GM06990 (cell line): ENCODE measurements at regions not wholly inside any gene's neighbourhood (a gene's known extent, or its start where the extent isn't known, plus 50 kb on each side); places are given as distances from the start of the nearest gene placed in this dataset.

Experiments
- DNase-seq: peaks from one replicate; pipeline ENCODE4 v3.0.0-alpha.2; 2011; ENCODE audit not compliant: insufficient read length; ENCODE audit errors: extremely low read depth
- H3K27me3 ChIP-seq: replicated peaks from 2 replicates; pipeline ENCODE4 v1.6.0; 2011; ENCODE audit warnings: low read length; ENCODE audit not compliant: control insufficient read depth, insufficient read depth
- H3K36me3 ChIP-seq: 2 replicates; pipeline ENCODE4 v1.5.1; 2011; ENCODE audit warnings: low read length; ENCODE audit not compliant: control insufficient read depth, insufficient read depth
- H3K4me3 ChIP-seq: replicated peaks from 2 replicates; pipeline ENCODE4 v1.5.1; 2011; ENCODE audit warnings: low read depth, mild to moderate bottlenecking, control low read depth, low read length
- CTCF ChIP-seq: IDR thresholded peaks from 2 replicates; pipeline ENCODE4 v1.5.1; 2011; ENCODE audit warnings: low read length, control low read depth, mild to moderate bottlenecking, inconsistent platforms; ENCODE audit not compliant: insufficient read depth, poor library complexity, severe bottlenecking

- no peak for TF ChIP-seq CTCF
- no peaks in the 10 kb centered on the region for H3K27me3 ChIP-seq
- no peaks in the 10 kb centered on the region for H3K36me3 ChIP-seq
- no peak overlapping the region for H3K4me3 ChIP-seq
- no peak for DNase-seq
Observed at GRCh38 chr4:185936650-185937376, 124.8 kb upstream of the SORBS2 start.

GRCh38 chr4:185938654-185939053 lies 126.7 kb upstream of the SORBS2 start:
- no peak for DNase-seq
- Histone ChIP-seq H3K36me3 (no peaks in the 10 kb centered on the region), H3K4me3 (no peak overlapping the region), H3K27me3 (no peaks in the 10 kb centered on the region)
- TF ChIP-seq CTCF, result no peak

- Histone ChIP-seq H3K4me3 (no peak overlapping the region), H3K27me3 (no peaks in the 10 kb centered on the region), H3K36me3 (no peaks in the 10 kb centered on the region)
- no peak for DNase-seq
- TF ChIP-seq CTCF, result no peak
Observed at GRCh38 chr4:185941461-185941860, 127.5 kb upstream of the TLR3 start.

- no peak for DNase-seq
- TF ChIP-seq CTCF, result no peak
- no peaks in the 10 kb centered on the region for H3K36me3 ChIP-seq
- H3K27me3 ChIP-seq, result no peaks in the 10 kb centered on the region
- no peak overlapping the region for H3K4me3 ChIP-seq
Observed at GRCh38 chr4:185945252-185945651, 123.7 kb upstream of the TLR3 start.

- no peaks in the 10 kb centered on the region for H3K36me3 ChIP-seq
- no peaks in the 10 kb centered on the region for H3K27me3 ChIP-seq
- DNase-seq, result no peak
- H3K4me3 ChIP-seq, result no peak overlapping the region
- TF ChIP-seq CTCF, result no peak
Observed at GRCh38 chr4:185945906-185946305, 123.0 kb upstream of the TLR3 start.

GRCh38 chr4:185950891-185951290 lies 118.1 kb upstream of the TLR3 start:
- no peaks in the 10 kb centered on the region for H3K27me3 ChIP-seq
- no peak overlapping the region for H3K4me3 ChIP-seq
- DNase-seq, result no peak
- no peaks in the 10 kb centered on the region for H3K36me3 ChIP-seq
- TF ChIP-seq CTCF, result no peak
